NCI-H2081 (cell line): ENCODE measurements at regions not wholly inside any gene's neighbourhood (a gene's known extent, or its start where the extent isn't known, plus 50 kb on each side); places are given as distances from the start of the nearest gene placed in this dataset.
A peak's percentile ranks its signal among the peaks of the same experiment; 100 is the strongest.
"Not testable (repeated sequence)": the region's sequence is repeated elsewhere in the genome, so short reads cannot be mapped to it uniquely, and the experiment has no call there.

ENCODE experiments used
- DNase-seq, 2 experiments: peaks; one replicate each; lab custom pipeline; 2025; lab: John Stamatoyannopoulos, UW

DNA sequence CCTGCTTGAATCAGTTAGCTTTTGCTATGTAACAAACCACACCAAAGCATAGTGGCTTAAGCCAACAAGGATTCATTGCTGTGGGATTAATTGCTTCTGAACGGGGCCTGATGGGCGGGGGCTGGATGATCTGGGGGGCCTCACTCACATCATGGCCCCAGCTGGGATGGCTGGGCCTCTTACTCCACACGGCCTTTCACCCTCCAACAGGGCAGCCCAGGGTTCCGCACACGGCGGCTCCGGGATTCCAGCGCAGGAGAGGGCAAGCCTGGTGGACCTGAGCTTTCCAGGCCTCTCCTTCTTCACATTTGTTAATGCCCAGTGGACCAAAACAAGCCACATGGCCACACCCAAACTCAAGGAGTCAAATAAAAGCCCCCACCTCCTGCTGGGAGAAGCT, 86.3 kb upstream of the PHLPP1 start:
- DNase-seq, result no peak

GRCh38 chr18:62631173-62631572, 84.2 kb upstream of the PHLPP1 start:
- DNase-seq, result no peak

DNA sequence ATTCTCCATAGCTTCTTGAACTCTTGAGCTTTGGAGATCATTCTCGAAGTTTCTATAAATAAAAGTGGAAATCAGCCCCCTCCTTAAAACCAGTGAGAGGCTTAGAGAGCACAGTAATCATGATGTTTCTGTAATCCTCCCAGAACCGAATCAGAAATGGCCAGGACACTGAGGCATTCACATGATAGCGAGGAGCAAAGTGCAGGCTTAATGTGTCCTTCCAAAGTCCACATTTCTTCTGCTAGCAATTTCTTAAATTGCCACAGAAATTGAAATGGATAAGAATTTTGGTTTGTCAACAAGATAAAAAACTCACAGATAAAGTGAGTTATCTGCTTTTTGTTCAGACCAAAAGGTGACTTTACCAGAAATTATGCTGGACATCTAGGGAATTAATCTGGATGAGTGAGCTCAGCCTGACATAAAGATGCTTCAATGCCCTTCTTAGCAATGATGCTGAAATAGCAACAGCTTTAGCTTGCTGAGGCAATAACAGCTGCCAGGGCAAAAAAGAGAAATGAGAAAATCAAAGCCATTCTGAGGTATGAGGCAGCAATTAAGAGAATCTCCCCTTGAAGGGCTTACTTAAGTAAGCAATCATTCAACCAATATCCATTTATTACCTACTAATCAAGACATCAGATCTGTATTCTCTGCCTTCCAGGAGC, 82.4 kb upstream of the PHLPP1 start:
- DNase-seq, result no peak

- DNase-seq, result no peak
Observed at GRCh38 chr18:62634458-62634857, 80.9 kb upstream of the PHLPP1 start.

- no peak for DNase-seq
Observed at GRCh38 chr18:62634979-62635630, 80.2 kb upstream of the PHLPP1 start.

DNA sequence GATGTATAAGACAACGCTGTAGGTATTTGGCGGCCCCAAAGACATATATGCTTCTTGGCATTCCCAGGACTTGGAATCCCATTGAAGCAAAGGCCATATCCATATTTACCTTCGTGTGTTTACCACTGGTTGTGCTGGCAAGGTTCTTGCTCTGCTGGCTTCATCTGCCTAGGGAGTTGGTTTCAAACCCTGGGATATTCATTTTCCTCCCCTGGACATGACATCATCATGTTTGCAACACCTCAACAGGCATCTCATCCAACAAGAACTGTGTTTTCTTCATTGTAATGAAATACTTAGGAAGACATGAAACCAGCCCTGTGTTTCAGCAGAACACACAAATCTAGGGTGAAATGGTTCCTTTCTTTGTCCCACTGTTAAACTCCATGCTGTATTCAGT, 77.9 kb upstream of the PHLPP1 start:
- no peak for DNase-seq

GRCh38 chr18:62637807-62638687, 77.3 kb upstream of the PHLPP1 start:
- DNase-seq, result peak; percentile 11 to 28

- DNase-seq, result no peak
Observed at GRCh38 chr18:62643181-62643580, 72.2 kb upstream of the PHLPP1 start.

- DNase-seq, result no peak
Observed at GRCh38 chr18:62644773-62645172, 70.6 kb upstream of the PHLPP1 start.

GRCh38 chr18:62647179-62647578, 68.2 kb upstream of the PHLPP1 start:
- no peak for DNase-seq

GRCh38 chr18:62648045-62648678, 67.2 kb upstream of the PHLPP1 start:
- no peak for DNase-seq

- no peak for DNase-seq
Observed at GRCh38 chr18:62651276-62652056, 63.9 kb upstream of the PHLPP1 start.

GRCh38 chr18:62652057-62652629, 63.2 kb upstream of the PHLPP1 start:
- DNase-seq, result not testable (repeated sequence)

DNA sequence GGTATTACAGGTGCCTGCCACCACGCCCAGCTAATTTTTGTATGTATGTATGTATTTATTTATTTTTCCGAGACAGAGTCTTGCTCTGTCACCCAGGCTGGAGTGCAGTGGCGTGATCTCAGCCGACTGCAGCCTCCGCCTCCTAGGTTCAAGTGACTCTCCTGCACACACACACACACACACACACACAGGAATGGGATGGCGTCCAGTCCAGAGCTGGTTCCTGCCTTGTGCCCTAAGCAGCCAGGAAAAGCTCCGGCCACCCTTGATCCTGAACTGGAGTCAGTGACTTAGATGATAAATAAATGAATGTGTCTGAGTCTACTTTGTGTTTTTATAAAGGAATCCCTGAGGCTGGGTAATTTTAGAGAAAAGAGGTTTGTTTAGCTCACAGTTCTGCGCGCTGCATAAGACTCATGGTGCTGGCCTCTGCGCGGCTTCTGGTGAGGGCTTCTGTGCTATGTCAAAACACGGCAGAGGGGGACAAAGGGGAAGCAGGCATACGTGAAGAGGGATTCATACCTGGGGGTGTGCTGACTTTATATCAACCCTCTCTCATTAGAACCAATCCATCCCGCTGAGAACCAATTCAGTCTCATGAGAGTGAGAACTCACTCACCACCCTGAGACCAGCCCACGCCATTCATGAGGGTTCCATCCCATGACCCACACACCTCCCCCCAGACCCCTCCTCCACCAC, 59.7 kb upstream of the PHLPP1 start:
- no peak for DNase-seq

DNA sequence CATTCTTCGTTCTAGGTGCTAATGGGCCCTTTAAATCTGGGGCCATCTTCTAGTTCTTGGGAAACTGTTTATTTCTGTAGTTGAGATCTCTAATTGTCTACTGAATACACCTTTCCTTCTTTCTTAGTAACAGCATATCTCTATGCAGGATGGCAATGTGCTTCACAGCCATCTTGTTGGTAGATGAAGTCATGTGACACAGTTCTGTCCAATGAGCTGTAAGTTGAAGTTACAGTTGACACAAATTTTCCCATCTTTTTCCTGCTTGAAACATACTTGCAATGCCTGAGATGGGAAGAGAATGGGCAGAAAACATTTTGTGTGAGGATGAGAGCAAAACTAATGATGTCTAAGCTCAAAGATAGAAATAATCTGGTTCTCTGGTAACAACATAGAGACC, 57.3 kb upstream of the PHLPP1 start:
- DNase-seq, result no peak

GRCh38 chr18:62659698-62660097, 55.6 kb upstream of the PHLPP1 start:
- DNase-seq, result no peak

GRCh38 chr18:62660691-62661090, 54.6 kb upstream of the PHLPP1 start:
- DNase-seq, result peak; percentile 11 to 69

DNA sequence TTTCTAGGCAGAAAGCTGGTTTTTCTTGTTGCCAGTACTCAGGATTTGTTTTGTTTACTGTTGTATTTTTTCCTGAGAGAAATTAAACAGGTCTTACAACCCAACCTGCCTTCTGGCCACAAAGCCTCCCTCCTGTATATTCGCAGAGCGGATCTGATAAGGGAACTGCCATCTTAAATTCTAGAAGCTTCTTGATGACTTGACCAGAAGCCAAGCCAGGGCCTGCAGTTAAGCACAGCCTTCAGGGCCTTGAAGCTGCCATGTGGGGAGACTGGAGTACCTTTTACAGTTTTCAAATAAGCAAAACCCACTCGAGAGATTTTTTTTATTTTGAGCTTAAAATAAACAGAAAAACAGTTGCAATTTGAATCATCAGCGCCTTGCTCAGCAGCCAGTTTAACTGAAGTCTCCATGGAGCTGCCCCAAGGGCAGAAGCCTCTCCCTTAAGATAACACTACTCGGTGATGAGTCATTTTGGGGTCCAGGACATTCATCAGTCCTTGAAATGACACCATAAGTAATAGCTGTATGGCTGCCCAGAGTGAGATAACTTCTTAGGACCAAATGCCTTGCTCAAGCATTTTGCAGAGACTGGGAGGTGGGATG, 51.5 kb upstream of the PHLPP1 start:
- DNase-seq, result no peak

DNA sequence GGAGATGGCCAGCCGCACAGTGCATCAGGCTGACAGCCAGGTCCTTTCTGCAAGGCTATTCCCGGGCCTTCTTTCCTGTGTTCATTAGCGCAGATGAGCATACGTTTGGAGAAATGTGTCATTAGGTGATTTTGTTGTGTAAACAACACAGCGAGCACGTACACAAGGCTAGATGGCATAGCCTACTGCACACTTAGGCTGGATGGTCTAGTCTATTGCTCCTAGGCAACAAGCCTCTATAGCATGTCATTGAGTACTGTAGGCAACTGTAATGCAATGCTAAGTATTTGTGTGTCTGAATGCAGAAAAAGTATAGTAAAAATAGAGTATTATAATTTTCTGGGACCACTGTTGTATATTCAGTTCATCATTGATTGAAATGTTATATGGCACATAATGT, 50.9 kb upstream of the PHLPP1 start:
- DNase-seq, result no peak

GRCh38 chr18:62665188-62665587, 50.2 kb upstream of the PHLPP1 start:
- DNase-seq, result no peak
